ENCODE measurements at regions not wholly inside any gene's neighbourhood (a gene's known extent, or its start where the extent isn't known, plus 50 kb on each side); places are given as distances from the start of the nearest gene placed in this dataset.

DNA sequence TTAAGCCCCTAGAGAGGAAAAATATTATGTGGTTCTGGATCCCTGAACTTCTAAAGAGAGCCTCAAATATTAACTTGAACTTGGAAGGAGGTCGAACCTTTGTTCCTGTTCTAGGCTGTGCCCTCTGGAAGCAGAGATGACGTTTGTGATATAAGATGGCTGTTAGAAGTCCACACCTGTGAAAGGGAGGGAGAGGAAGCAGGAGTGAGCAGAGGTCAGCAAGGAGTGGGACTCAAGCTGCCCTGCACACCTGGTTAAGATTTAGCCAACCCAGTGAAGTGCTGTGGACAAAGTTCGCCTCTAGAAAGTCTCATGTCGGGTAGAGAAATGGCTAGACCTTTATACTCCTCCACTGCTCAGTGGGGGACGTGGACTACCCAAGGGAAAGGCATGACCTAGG is 566.2 kb downstream of the MID1IP1 start:
- H3K4me3 Mint-ChIP-seq, result no peak overlapping the region
- no peak overlapping the region for H3K4me3 ChIP-seq (ENCODE audit: low read length)
- no peaks in the 10 kb centered on the region for H3K9me3 Mint-ChIP-seq
- H3K9me3 ChIP-seq (ENCODE audit: control insufficient read depth, insufficient read depth, low read length), result no peaks in the 10 kb centered on the region
- H3K4me1 ChIP-seq (ENCODE audit: control insufficient read depth, insufficient read depth, low read length), result no peaks in the 10 kb centered on the region
- H3K27ac ChIP-seq (ENCODE audit: low read length), result no peak overlapping the region
- H3K27ac Mint-ChIP-seq, result no peak overlapping the region
- TF ChIP-seq, protein P1, sequence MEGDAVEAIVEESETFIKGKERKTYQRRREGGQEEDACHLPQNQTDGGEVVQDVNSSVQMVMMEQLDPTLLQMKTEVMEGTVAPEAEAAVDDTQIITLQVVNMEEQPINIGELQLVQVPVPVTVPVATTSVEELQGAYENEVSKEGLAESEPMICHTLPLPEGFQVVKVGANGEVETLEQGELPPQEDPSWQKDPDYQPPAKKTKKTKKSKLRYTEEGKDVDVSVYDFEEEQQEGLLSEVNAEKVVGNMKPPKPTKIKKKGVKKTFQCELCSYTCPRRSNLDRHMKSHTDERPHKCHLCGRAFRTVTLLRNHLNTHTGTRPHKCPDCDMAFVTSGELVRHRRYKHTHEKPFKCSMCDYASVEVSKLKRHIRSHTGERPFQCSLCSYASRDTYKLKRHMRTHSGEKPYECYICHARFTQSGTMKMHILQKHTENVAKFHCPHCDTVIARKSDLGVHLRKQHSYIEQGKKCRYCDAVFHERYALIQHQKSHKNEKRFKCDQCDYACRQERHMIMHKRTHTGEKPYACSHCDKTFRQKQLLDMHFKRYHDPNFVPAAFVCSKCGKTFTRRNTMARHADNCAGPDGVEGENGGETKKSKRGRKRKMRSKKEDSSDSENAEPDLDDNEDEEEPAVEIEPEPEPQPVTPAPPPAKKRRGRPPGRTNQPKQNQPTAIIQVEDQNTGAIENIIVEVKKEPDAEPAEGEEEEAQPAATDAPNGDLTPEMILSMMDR (IDR thresholded peaks at IDR 0.05), result no peak
- no peaks in the 10 kb centered on the region for H3K4me1 Mint-ChIP-seq
- peaks cover 0 to 3% of the 10 kb centered on the region in 2 donors for H3K27me3 Mint-ChIP-seq (ENCODE audit: low read depth in 2 of 2)
- ATAC-seq (no peak), DNase-seq (no peak)
- WGBS (ENCODE audit: insufficient coverage), result 100% methylated on average over 4 of the region's 5 CpGs
- intact Hi-C loops (cut with micrococcal nuclease), result no loop called here
- no peaks in the 10 kb centered on the region for H3K36me3 Mint-ChIP-seq
- no peaks in the 10 kb centered on the region for H3K36me3 ChIP-seq (ENCODE audit: control insufficient read depth, insufficient read depth, low read length)
- no peaks in the 10 kb centered on the region for H3K27me3 ChIP-seq (ENCODE audit: control insufficient read depth, insufficient read depth, low read length)

DNA sequence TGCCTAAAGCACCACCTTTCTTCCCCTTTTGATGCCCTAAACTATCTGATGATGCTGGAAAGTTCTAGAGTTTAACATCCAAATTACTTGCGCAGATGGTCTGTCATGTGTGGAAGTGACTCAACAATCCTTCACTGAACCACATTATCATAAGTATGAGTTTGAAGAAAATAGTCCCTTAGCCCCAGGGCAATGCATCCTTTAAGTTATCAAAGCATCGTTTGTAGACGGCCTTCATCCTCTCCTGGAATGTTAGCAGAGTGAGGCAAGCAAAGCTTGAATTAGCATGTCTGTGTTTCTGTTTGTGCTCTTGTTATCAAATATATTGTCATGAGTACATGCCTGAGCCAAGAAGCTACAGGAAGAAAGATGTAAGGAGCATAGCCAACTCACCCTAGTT is 570.9 kb downstream of the MID1IP1 start:
- no peak overlapping the region for H3K27ac ChIP-seq (ENCODE audit: low read length)
- ATAC-seq (no peak), DNase-seq (no peak)
- no peaks in the 10 kb centered on the region for H3K27me3 ChIP-seq (ENCODE audit: control insufficient read depth, insufficient read depth, low read length)
- no peaks in the 10 kb centered on the region for H3K4me1 Mint-ChIP-seq
- no peaks in the 10 kb centered on the region for H3K36me3 Mint-ChIP-seq
- no peaks in the 10 kb centered on the region for H3K9me3 ChIP-seq (ENCODE audit: control insufficient read depth, insufficient read depth, low read length)
- no peak overlapping the region for H3K27ac Mint-ChIP-seq
- intact Hi-C loops (cut with micrococcal nuclease), result no loop called here
- no peaks in the 10 kb centered on the region for H3K4me1 ChIP-seq (ENCODE audit: control insufficient read depth, insufficient read depth, low read length)
- H3K36me3 ChIP-seq (ENCODE audit: control insufficient read depth, insufficient read depth, low read length), result no peaks in the 10 kb centered on the region
- TF ChIP-seq, protein P1 (IDR thresholded peaks at IDR 0.05), result no peak
- no peak overlapping the region for H3K4me3 Mint-ChIP-seq
- H3K9me3 Mint-ChIP-seq, result no peaks in the 10 kb centered on the region
- H3K4me3 ChIP-seq (ENCODE audit: low read length), result no peak overlapping the region
- no CpG with 5 or more reads among the region's 3 CpGs for WGBS (ENCODE audit: insufficient coverage)
- peaks cover 5 to 13% of the 10 kb centered on the region in 2 donors for H3K27me3 Mint-ChIP-seq (ENCODE audit: low read depth in 2 of 2)

DNA sequence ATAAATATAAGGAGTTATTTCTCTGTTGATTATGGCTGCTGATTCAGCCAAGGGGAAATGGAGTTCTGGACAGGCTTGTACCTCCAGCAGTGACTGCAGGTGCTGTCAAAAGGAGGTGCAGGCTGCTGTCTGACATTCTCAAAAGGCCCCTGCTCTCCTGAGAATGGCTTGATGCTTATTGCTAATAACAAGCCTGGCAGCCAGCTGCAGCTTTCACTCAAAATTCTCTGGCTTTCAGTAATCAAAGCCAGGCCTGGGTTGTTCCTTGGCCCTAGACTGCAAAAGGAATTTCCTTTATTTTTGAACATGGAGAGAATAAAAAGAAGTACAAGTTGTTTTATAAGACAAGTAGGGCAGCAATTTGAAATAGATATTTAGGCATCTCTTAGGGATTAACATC is 575.9 kb downstream of the MID1IP1 start:
- H3K36me3 ChIP-seq (ENCODE audit: control insufficient read depth, insufficient read depth, low read length), result no peaks in the 10 kb centered on the region
- no peaks in the 10 kb centered on the region for H3K4me1 ChIP-seq (ENCODE audit: control insufficient read depth, insufficient read depth, low read length)
- no peaks in the 10 kb centered on the region for H3K9me3 Mint-ChIP-seq
- H3K4me3 Mint-ChIP-seq, result no peak overlapping the region
- no peaks in the 10 kb centered on the region for H3K36me3 Mint-ChIP-seq
- peaks cover 6 to 31% of the 10 kb centered on the region in 2 donors for H3K27me3 Mint-ChIP-seq (ENCODE audit: low read depth in 2 of 2)
- H3K27me3 ChIP-seq (ENCODE audit: control insufficient read depth, insufficient read depth, low read length), result no peaks in the 10 kb centered on the region
- no peaks in the 10 kb centered on the region for H3K9me3 ChIP-seq (ENCODE audit: control insufficient read depth, insufficient read depth, low read length)
- H3K27ac Mint-ChIP-seq, result no peak overlapping the region
- ATAC-seq (no peak), DNase-seq (no peak)
- no peak overlapping the region for H3K4me3 ChIP-seq (ENCODE audit: low read length)
- TF ChIP-seq, protein P1 (IDR thresholded peaks at IDR 0.05), result no peak
- H3K4me1 Mint-ChIP-seq, result no peaks in the 10 kb centered on the region
- intact Hi-C loops (cut with micrococcal nuclease), result no loop called here
- no peak overlapping the region for H3K27ac ChIP-seq (ENCODE audit: low read length)

DNA sequence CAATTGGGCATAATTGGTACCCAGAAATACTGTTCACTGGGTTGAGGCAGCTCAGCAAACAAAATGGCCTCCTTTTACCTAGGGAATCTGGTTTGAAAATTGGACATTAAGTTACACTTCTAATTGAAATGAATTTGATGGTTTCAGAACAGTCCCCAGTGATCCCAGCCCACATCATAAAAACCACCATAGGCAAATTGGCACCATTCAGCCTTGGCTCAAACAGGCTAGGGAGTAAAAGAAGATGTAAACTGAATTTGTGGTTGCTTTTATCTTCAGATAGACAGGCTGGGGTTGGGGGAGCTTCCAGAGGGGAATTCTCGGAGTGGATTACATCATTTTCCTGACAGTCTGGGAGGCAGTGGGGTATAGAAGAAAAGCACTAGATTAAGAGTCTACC is 576.5 kb downstream of the MID1IP1 start:
- DNase-seq (no peak), ATAC-seq (no peak)
- H3K4me1 ChIP-seq (ENCODE audit: control insufficient read depth, insufficient read depth, low read length), result no peaks in the 10 kb centered on the region
- no peaks in the 10 kb centered on the region for H3K9me3 Mint-ChIP-seq
- intact Hi-C loops (cut with micrococcal nuclease), result no loop called here
- peaks cover 6 to 29% of the 10 kb centered on the region in 2 donors for H3K27me3 Mint-ChIP-seq (ENCODE audit: low read depth in 2 of 2)
- TF ChIP-seq, protein P1 (IDR thresholded peaks at IDR 0.05), result no peak
- no peak overlapping the region for H3K27ac Mint-ChIP-seq
- H3K27me3 ChIP-seq (ENCODE audit: control insufficient read depth, insufficient read depth, low read length), result no peaks in the 10 kb centered on the region
- no peaks in the 10 kb centered on the region for H3K36me3 Mint-ChIP-seq
- no peaks in the 10 kb centered on the region for H3K36me3 ChIP-seq (ENCODE audit: control insufficient read depth, insufficient read depth, low read length)
- H3K9me3 ChIP-seq (ENCODE audit: control insufficient read depth, insufficient read depth, low read length), result no peaks in the 10 kb centered on the region
- 90% methylated on average over 1 of the region's 1 CpG for WGBS (ENCODE audit: insufficient coverage)
- no peak overlapping the region for H3K4me3 Mint-ChIP-seq
- no peak overlapping the region for H3K4me3 ChIP-seq (ENCODE audit: low read length)
- H3K27ac ChIP-seq (ENCODE audit: low read length), result no peak overlapping the region
- H3K4me1 Mint-ChIP-seq, result no peaks in the 10 kb centered on the region

Measured in natural killer cell (primary cell).